ENCODE measurements at regions not wholly inside any gene's neighbourhood (a gene's known extent, or its start where the extent isn't known, plus 50 kb on each side); places are given as distances from the start of the nearest gene placed in this dataset.

- no peak for DNase-seq
Observed at GRCh38 chr17:79440251-79440650, 170.6 kb downstream of the RBFOX3 start.

- no peak for DNase-seq
Observed at GRCh38 chr17:79439493-79439892, 171.4 kb downstream of the RBFOX3 start.

- no peak for DNase-seq
Observed at GRCh38 chr17:79438546-79439334, 172.1 kb downstream of the RBFOX3 start.

- no peak for DNase-seq
Observed at GRCh38 chr17:79438058-79438457, 172.8 kb downstream of the RBFOX3 start.

GRCh38 chr17:79437081-79437480 is 173.8 kb downstream of the RBFOX3 start:
- no peak for DNase-seq

- no peak for DNase-seq
Observed at GRCh38 chr17:79435962-79436361, 174.9 kb downstream of the RBFOX3 start.

GRCh38 chr17:79435296-79435695 is 175.6 kb downstream of the RBFOX3 start:
- no peak for DNase-seq

- no peak for DNase-seq
Observed at GRCh38 chr17:79434215-79434614, 176.6 kb downstream of the RBFOX3 start.

GRCh38 chr17:79433379-79433778 is 177.5 kb downstream of the RBFOX3 start:
- DNase-seq, result no peak

- no peak for DNase-seq
Observed at GRCh38 chr17:79431175-79431574, 179.7 kb downstream of the RBFOX3 start.

- DNase-seq, result no peak
Observed at GRCh38 chr17:79429864-79430494, 180.9 kb downstream of the RBFOX3 start.

- no peak for DNase-seq
Observed at GRCh38 chr17:79428988-79429387, 181.9 kb downstream of the RBFOX3 start.

GRCh38 chr17:79427621-79428539 is 183.0 kb downstream of the RBFOX3 start:
- no peak for DNase-seq

- no peak for DNase-seq
Observed at GRCh38 chr17:79425686-79426085, 185.2 kb downstream of the RBFOX3 start.

GRCh38 chr17:79424471-79425185 is 186.2 kb downstream of the RBFOX3 start:
- DNase-seq, result no peak

- DNase-seq, result no peak
Observed at GRCh38 chr17:79423811-79424465, 186.9 kb downstream of the RBFOX3 start.

GRCh38 chr17:79422236-79422635 is 188.6 kb downstream of the RBFOX3 start:
- DNase-seq, result no peak

- DNase-seq, result no peak
Observed at GRCh38 chr17:79420318-79421243, 190.3 kb downstream of the RBFOX3 start.

GRCh38 chr17:79417476-79417988 is 193.3 kb downstream of the RBFOX3 start:
- no peak for DNase-seq

- DNase-seq, result no peak
Observed at GRCh38 chr17:79415909-79416308, 194.9 kb downstream of the RBFOX3 start.

- DNase-seq, result no peak
Observed at GRCh38 chr17:79415365-79415764, 195.5 kb downstream of the RBFOX3 start.
